Stimulated activated effector memory CD8-positive, alpha-beta T cell treated with anti-CD3 and anti-CD28 coated beads, Interleukin-12 subunit alpha, Interleukin-12 subunit beta, amount 100 ng/mL, for 72 hours (primary cell): ENCODE measurements at regions not wholly inside any gene's neighbourhood (a gene's known extent, or its start where the extent isn't known, plus 50 kb on each side); places are given as distances from the start of the nearest gene placed in this dataset.
A peak's percentile ranks its signal among the peaks of the same experiment; 100 is the strongest.
"Not testable (repeated sequence)": the region's sequence is repeated elsewhere in the genome, so short reads cannot be mapped to it uniquely, and the experiment has no call there.

Experiments
- ATAC-seq: fragments of 150-1000 bp; cut with Tn5 transposase; 2 replicates; pipeline ENCODE4 v1.10.0; 2021
- DNase-seq, 2 donors: peaks; one replicate each; pipeline ENCODE4 v3.0.0; 2021 to 2022; ENCODE audit warnings: low spot score in 2 of 2
- H3K27ac Mint-ChIP-seq: one replicate; pipeline ENCODE4 v1.8.0; 2022; ENCODE audit warnings: mild to moderate bottlenecking, mixed read lengths
- H3K36me3 Mint-ChIP-seq: one replicate; pipeline ENCODE4 v1.8.0; 2022; ENCODE audit warnings: mild to moderate bottlenecking, mixed read lengths
- H3K4me1 Mint-ChIP-seq: one replicate; pipeline ENCODE4 v1.8.0; 2022; ENCODE audit warnings: mixed read lengths
- H3K4me3 Mint-ChIP-seq: one replicate; pipeline ENCODE4 v1.8.0; 2022; ENCODE audit warnings: mild to moderate bottlenecking, mixed read lengths
- H3K9me3 Mint-ChIP-seq: one replicate; pipeline ENCODE4 v1.8.0; 2022; ENCODE audit warnings: mixed read lengths

- DNase-seq (no peak), ATAC-seq (no peak)
- Mint-ChIP-seq H3K4me1 (no peaks in the 10 kb centered on the region), H3K36me3 (no peaks in the 10 kb centered on the region), H3K9me3 (peaks cover 5% of the 10 kb centered on the region), H3K27ac (no peak overlapping the region), H3K4me3 (no peak overlapping the region)
Observed at GRCh38 chr13:31522396-31522795, 216.9 kb upstream of the RXFP2 start.

GRCh38 chr13:31528176-31528575, 211.2 kb upstream of the RXFP2 start:
- Mint-ChIP-seq H3K4me3 (no peak overlapping the region), H3K36me3 (no peaks in the 10 kb centered on the region), H3K27ac (no peak overlapping the region), H3K4me1 (no peaks in the 10 kb centered on the region), H3K9me3 (peaks cover 2% of the 10 kb centered on the region)
- no peak for DNase-seq
- no peak for ATAC-seq

GRCh38 chr13:31528758-31529157, 210.6 kb upstream of the RXFP2 start:
- ATAC-seq = peak; percentile 39
- Mint-ChIP-seq H3K4me1 (no peaks in the 10 kb centered on the region), H3K4me3 (no peak overlapping the region), H3K9me3 (peaks cover 2% of the 10 kb centered on the region), H3K36me3 (no peaks in the 10 kb centered on the region), H3K27ac (no peak overlapping the region)
- no peak for DNase-seq

- no peaks in the 10 kb centered on the region for H3K4me1 Mint-ChIP-seq
- DNase-seq (no peak), ATAC-seq (no peak)
- no peaks in the 10 kb centered on the region for H3K36me3 Mint-ChIP-seq
- no peak overlapping the region for H3K4me3 Mint-ChIP-seq
- no peaks in the 10 kb centered on the region for H3K9me3 Mint-ChIP-seq
- no peak overlapping the region for H3K27ac Mint-ChIP-seq
Observed at GRCh38 chr13:31530922-31531321, 208.4 kb upstream of the RXFP2 start.

- DNase-seq (no peak), ATAC-seq (no peak)
- no peaks in the 10 kb centered on the region for H3K9me3 Mint-ChIP-seq
- no peak overlapping the region for H3K27ac Mint-ChIP-seq
- no peak overlapping the region for H3K4me3 Mint-ChIP-seq
- H3K36me3 Mint-ChIP-seq = no peaks in the 10 kb centered on the region
- H3K4me1 Mint-ChIP-seq = no peaks in the 10 kb centered on the region
Observed at GRCh38 chr13:31537052-31537451, 202.3 kb upstream of the RXFP2 start.

- no peak overlapping the region for H3K27ac Mint-ChIP-seq
- no peaks in the 10 kb centered on the region for H3K9me3 Mint-ChIP-seq
- DNase-seq (no peak), ATAC-seq (no peak)
- H3K36me3 Mint-ChIP-seq = no peaks in the 10 kb centered on the region
- H3K4me3 Mint-ChIP-seq = no peak overlapping the region
- H3K4me1 Mint-ChIP-seq = no peaks in the 10 kb centered on the region
Observed at GRCh38 chr13:31538067-31539042, 201.0 kb upstream of the RXFP2 start.

GRCh38 chr13:31540281-31540680, 199.0 kb upstream of the RXFP2 start:
- no peak overlapping the region for H3K4me3 Mint-ChIP-seq

DNA sequence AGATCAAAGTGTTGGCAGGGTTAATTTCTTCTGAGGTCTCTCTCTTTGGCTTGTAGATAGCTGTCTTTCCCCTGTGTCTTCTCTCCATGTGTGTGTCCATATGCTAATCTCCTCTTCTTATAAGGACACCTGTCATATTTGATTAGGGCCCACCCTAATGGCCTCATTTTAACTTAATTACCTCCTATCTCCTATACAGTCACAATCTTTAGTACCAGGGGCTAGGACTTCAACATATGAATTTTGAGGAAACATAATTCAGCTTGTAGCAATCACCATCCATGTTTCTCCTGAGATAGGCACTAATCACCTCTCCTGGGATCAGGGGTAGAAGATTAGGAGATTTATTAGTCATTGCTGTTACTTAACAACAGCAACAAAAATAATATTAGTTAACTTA, 196.1 kb upstream of the RXFP2 start:
- H3K4me1 Mint-ChIP-seq = no peaks in the 10 kb centered on the region
- no peak for ATAC-seq
- H3K36me3 Mint-ChIP-seq = no peaks in the 10 kb centered on the region
- H3K4me3 Mint-ChIP-seq = no peak overlapping the region
- no peak overlapping the region for H3K27ac Mint-ChIP-seq
- H3K9me3 Mint-ChIP-seq = no peaks in the 10 kb centered on the region
- DNase-seq = no peak

More at GRCh38 chr13:31540281-31540680, 199.0 kb upstream of the RXFP2 start:
- DNase-seq = no peak
- Mint-ChIP-seq H3K27ac (no peak overlapping the region), H3K4me1 (no peaks in the 10 kb centered on the region), H3K9me3 (no peaks in the 10 kb centered on the region), H3K36me3 (no peaks in the 10 kb centered on the region)
- no peak for ATAC-seq

DNA sequence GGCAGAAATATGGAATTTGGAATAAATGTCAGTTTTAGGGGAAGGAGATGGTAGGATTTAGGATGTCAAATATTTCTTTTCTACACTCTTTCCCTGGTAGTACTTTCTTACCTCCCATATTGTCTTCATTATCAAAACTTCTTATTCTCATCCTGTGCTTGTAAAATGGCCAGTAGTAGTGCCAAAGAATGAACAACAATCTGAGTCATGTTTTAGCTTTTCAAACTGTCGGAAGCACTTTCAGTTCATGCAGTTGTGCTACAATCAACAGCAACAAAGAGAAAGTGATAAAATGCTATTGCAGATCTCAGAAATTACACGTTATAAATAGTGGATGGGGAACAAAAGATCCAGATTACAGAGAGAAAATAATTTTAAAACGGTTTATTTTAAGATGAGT, 193.7 kb upstream of the RXFP2 start:
- Mint-ChIP-seq H3K9me3 (no peaks in the 10 kb centered on the region), H3K36me3 (no peaks in the 10 kb centered on the region), H3K4me1 (no peaks in the 10 kb centered on the region), H3K27ac (no peak overlapping the region), H3K4me3 (no peak overlapping the region)
- DNase-seq (no peak), ATAC-seq (no peak)

DNA sequence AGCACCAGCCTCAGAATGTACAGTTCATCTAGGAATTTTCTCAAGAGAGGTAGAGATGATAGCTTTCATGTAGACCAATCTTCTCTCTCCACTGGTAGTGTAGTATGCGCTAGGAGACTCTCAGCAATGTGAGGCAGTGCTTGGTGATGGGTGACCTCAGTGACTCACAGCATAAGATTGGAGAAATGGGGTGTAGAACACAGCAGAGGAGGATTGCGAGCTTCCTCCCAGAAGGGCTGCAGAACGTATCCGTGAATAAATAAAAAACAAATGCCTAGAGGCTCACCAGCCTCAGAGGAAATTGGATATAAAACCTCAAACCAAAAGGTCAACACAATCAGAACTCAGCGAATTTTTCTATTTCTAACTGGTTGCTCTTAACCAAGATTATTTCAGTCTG, 182.9 kb upstream of the RXFP2 start:
- H3K27ac Mint-ChIP-seq = no peak overlapping the region
- no peak overlapping the region for H3K4me3 Mint-ChIP-seq
- no peak for DNase-seq
- no peaks in the 10 kb centered on the region for H3K4me1 Mint-ChIP-seq
- H3K9me3 Mint-ChIP-seq = no peaks in the 10 kb centered on the region
- ATAC-seq = no peak
- no peaks in the 10 kb centered on the region for H3K36me3 Mint-ChIP-seq

DNA sequence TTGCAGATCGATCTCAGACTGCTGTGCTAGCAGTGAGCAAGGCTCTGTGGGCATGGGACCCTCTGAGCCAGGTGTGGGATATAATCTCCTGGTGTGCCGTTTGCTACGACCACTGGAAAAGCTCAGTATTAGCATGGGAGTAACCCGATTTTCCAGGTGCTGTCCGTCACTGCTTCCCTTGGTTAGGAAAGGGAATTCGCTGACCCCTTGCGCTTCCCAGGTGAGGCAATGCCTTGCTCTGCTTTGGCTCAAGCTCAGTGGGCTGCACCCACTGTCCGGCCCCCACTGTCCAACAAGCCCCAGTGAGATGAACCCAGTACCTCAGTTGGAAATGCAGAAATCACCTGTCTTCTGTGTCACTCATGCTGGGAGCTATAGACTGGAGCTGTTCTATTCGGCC, 155.1 kb upstream of the RXFP2 start:
- DNase-seq, ATAC-seq, H3K4me3 Mint-ChIP-seq, H3K36me3 Mint-ChIP-seq, H3K4me1 Mint-ChIP-seq, H3K9me3 Mint-ChIP-seq, H3K27ac Mint-ChIP-seq: not testable (repeated sequence)

DNA sequence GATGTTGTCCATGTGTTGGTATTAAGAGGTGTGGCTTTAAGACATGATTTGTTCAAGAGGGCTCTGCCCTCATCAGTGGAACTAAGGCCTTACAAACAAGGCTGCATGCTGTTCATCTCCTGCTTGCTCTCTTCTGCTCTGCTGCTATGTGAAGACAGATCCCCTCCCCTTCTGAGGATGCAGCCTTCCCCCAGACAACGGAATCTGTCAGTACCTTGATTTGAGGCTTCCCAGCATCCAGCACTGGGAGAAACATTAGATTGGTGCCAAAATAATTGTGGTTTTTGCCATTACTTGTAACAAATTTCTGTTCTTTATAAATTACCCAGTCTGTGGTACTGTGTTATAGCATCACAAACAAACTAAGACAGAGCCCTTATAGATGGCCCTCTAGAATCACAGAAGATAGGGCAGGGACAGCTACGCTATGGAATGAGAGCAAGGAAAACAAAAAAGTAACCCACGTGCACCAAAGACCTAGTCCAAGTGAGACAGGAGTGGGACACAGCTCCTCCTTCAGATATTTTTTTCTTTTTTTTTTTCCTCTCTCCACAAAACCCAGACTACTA, 151.5 kb upstream of the RXFP2 start:
- ATAC-seq = no peak
- Mint-ChIP-seq H3K9me3 (peaks cover 3% of the 10 kb centered on the region), H3K27ac (no peak overlapping the region), H3K36me3 (no peaks in the 10 kb centered on the region), H3K4me3 (no peak overlapping the region), H3K4me1 (no peaks in the 10 kb centered on the region)
- no peak for DNase-seq

DNA sequence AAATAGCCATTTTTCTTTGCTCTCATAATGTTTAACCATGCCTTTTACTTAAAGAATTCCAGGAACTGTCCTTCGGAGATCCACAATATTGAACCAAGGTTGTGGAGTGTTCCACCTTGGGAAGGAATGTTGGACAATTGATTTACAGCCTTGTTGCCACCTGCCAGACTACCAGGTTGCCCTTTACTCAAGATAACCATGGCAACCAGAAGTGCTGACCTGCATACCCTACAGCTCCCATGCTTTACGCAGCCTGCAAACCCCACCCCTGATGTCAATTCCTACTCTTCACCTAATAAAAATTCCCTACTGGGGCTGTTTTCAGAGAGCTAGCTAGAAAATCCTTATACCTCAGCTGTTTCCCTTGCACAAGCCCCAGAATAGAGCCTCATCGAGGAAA, 151.0 kb upstream of the RXFP2 start:
- H3K36me3 Mint-ChIP-seq = no peaks in the 10 kb centered on the region
- H3K27ac Mint-ChIP-seq = no peak overlapping the region
- no peak overlapping the region for H3K4me3 Mint-ChIP-seq
- no peaks in the 10 kb centered on the region for H3K4me1 Mint-ChIP-seq
- H3K9me3 Mint-ChIP-seq = no peaks in the 10 kb centered on the region
- DNase-seq (no peak), ATAC-seq (no peak)

DNA sequence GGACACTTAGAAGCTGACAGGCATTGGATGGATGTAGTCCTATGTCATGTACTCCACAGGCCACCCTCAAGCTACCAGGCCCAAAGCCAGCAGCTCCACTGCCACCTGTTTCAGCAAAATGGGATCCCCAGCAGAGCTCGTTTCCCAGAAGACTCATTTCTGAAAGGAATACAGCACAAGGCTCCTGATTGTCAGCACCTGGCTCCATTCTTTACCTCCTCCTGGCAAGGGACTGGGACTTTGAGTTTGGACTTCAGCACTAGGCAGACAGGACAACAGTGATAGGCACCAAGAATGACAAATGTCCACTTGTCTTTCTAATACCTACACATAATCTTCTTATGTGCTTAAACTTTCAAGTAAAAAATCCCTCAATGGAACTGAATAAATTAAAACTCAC, 150.4 kb upstream of the RXFP2 start:
- no peak overlapping the region for H3K27ac Mint-ChIP-seq
- H3K4me1 Mint-ChIP-seq = no peaks in the 10 kb centered on the region
- no peaks in the 10 kb centered on the region for H3K9me3 Mint-ChIP-seq
- no peak overlapping the region for H3K4me3 Mint-ChIP-seq
- no peak for DNase-seq
- no peak for ATAC-seq
- H3K36me3 Mint-ChIP-seq = no peaks in the 10 kb centered on the region

DNA sequence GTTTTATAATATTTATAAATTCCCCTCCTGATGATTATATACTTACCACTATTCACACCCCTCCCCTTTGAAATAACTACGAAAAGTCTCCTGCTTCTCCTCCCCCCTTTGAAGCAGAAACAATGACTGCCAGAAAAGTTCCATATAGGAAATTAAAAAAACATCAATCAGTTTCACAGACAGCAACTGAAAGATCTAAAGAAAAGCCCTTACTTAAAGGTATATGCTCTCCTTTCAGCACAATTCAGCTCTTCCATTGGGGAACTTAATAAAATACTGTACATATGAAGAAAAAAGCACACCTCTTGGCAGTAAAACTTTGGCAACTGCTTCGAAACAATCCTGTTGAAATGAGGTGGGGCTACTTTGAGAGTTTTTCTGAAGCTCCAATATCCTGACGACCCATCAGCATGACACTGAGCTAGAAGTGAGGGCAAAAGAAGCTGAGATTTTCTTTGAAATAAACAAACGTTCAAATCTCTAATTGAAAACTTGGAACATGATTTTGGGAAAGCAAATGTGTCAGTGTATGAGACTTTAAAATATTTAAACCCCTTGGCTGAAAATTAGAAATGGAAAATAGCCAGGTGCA, 147.6 kb upstream of the RXFP2 start:
- Mint-ChIP-seq H3K4me1 (no peaks in the 10 kb centered on the region), H3K27ac (no peak overlapping the region), H3K4me3 (no peak overlapping the region), H3K36me3 (no peaks in the 10 kb centered on the region), H3K9me3 (no peaks in the 10 kb centered on the region)
- ATAC-seq (no peak), DNase-seq (no peak)

DNA sequence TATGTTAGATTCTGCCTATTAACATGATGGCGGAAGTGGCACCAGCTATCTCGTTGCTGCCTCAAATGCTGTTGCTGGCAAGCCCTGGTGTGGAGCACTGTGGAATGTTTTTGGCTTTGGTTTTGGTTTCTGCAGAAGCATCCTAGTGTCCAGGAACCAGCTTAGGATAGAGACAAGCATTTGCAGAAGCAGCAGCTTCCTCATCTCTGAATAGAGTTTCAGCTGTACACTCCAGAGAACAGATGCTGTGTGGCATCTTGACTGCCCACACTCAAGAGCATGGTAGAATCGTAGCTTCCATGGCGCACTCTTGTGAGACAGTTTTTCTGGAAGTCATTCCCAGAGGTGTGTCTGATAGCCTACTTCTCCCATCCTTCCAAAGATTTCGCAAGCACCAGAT, 145.3 kb upstream of the RXFP2 start:
- no peaks in the 10 kb centered on the region for H3K36me3 Mint-ChIP-seq
- no peaks in the 10 kb centered on the region for H3K4me1 Mint-ChIP-seq
- no peaks in the 10 kb centered on the region for H3K9me3 Mint-ChIP-seq
- H3K27ac Mint-ChIP-seq = no peak overlapping the region
- DNase-seq (no peak), ATAC-seq (no peak)
- H3K4me3 Mint-ChIP-seq = no peak overlapping the region
